CD8-positive, alpha-beta memory T cell (primary cell): ENCODE measurements at regions not wholly inside any gene's neighbourhood (a gene's known extent, or its start where the extent isn't known, plus 50 kb on each side); places are given as distances from the start of the nearest gene placed in this dataset.

ENCODE experiments used
- CTCF ChIA-PET: fragments of 350-600 bp; sonication (Branson Sonifier 250); formaldehyde crosslinking; loops from one replicate; lab custom pipeline; 2021; ENCODE audit warnings: antibody characterized with exemption; lab: Charles Lee
- POLR2A ChIA-PET: fragments of 350-600 bp; sonication (Branson Sonifier 250); formaldehyde crosslinking; loops from one replicate; lab custom pipeline; 2021; ENCODE audit warnings: antibody characterized with exemption; lab: Charles Lee
- DNase-seq, 5 donors: peaks; one replicate each; pipeline versions ENCODE4 v3.0.0 to v3.0.0-alpha.2; 2020 to 2022; ENCODE audit warnings: mixed read lengths in 1 of 5
- H3K27ac ChIP-seq: one replicate; pipeline ENCODE4 v1.7.0; 2013; ENCODE audit warnings: low read depth, mild to moderate bottlenecking, low read length, moderate library complexity
- H3K27me3 ChIP-seq: 2 replicates; pipeline ENCODE4 v1.7.0; 2013; ENCODE audit warnings: low read length, mild to moderate bottlenecking; ENCODE audit not compliant: insufficient read depth, poor library complexity, severe bottlenecking
- H3K36me3 ChIP-seq: 2 replicates; pipeline ENCODE4 v1.7.0; 2013; ENCODE audit warnings: mild to moderate bottlenecking, low read length, moderate library complexity; ENCODE audit not compliant: insufficient read depth
- H3K4me1 ChIP-seq: 2 replicates; pipeline ENCODE4 v1.7.0; 2013; ENCODE audit warnings: mild to moderate bottlenecking, low read length, moderate library complexity; ENCODE audit not compliant: insufficient read depth
- H3K4me3 ChIP-seq: 2 replicates; pipeline ENCODE4 v1.7.0; 2013; ENCODE audit warnings: mild to moderate bottlenecking, low read length
- H3K9me3 ChIP-seq: 2 replicates; pipeline ENCODE4 v1.7.0; 2013; ENCODE audit warnings: mild to moderate bottlenecking, low read length
- H3K27ac Mint-ChIP-seq, 8 donors: one replicate each; pipeline ENCODE4 v1.8.0; 2020 to 2021; ENCODE audit warnings: mixed read lengths in 8 of 8, mild to moderate bottlenecking in 6 of 8, inconsistent platforms in 3 of 8, moderate library complexity in 3 of 8
- H3K27me3 Mint-ChIP-seq, 2 donors: one replicate each; pipeline ENCODE4 v1.8.0; 2020 to 2021; ENCODE audit warnings: mixed read lengths in 2 of 2, mild to moderate bottlenecking in 1 of 2, moderate library complexity in 1 of 2
- H3K36me3 Mint-ChIP-seq, 3 donors: one replicate each; pipeline ENCODE4 v1.8.0; 2020 to 2021; ENCODE audit warnings: mixed read lengths in 3 of 3, inconsistent platforms in 1 of 3, mild to moderate bottlenecking in 1 of 3
- H3K4me1 Mint-ChIP-seq, 3 donors: one replicate each; pipeline ENCODE4 v1.8.0; 2020 to 2021; ENCODE audit warnings: mixed read lengths in 3 of 3, inconsistent platforms in 1 of 3, mild to moderate bottlenecking in 1 of 3
- H3K4me3 Mint-ChIP-seq, 7 donors: one replicate each; pipeline ENCODE4 v1.8.0; 2020 to 2021; ENCODE audit warnings: mixed read lengths in 7 of 7, mild to moderate bottlenecking in 6 of 7, moderate library complexity in 4 of 7, inconsistent platforms in 2 of 7
- H3K9me3 Mint-ChIP-seq, 5 donors: one replicate each; pipeline ENCODE4 v1.8.0; 2020 to 2022; ENCODE audit warnings: mixed read lengths in 5 of 5, mild to moderate bottlenecking in 3 of 5, moderate library complexity in 2 of 5, inconsistent platforms in 1 of 5

DNA sequence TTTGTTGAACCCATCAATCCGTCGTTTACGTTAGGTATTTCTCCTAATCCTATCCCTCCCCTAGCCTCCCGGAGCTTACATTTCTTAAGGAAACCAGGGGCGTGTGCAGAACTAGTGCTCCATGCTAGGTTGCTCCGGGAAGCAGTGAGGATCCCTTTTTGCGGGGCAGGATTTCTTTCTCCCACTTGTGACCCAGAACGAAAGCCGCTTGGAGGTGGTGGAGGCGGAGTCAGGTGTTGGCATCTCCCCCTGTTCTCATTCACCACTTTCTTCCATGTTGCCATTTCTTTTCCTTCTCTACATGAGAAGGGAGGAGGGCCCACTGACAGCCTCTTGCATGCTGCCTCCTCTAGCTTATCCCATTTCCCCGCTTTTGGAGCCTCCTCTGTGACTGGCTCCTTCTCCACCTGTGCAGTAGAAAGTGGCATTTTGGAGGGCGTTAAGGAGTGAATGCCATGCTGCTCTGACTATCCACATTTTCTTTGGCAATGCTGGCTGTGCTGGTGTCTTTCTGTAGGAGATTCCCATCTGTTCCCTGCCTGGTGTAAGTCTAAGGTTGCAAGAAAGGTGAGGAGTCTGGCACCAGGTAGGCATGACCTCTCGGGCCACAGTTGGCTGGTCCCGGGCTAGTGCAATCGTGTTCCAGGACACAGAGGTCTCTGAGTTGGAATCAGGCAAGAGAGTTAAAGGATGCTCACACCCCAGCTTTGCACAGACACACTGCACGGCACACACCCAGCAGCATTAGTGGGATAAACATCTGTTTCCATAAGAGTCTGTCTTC lies 89.5 kb downstream of the ACKR3 start:
- no peak overlapping the region for H3K4me3 ChIP-seq
- POLR2A ChIA-PET, result no interaction called here
- Mint-ChIP-seq H3K9me3 (no peaks in the 10 kb centered on the region), H3K4me3 (no peak overlapping the region), H3K36me3 (peaks cover 0 to 1% (median 0%) of the 10 kb centered on the region in 3 donors), H3K27ac (no peak overlapping the region), H3K4me1 (no peaks in the 10 kb centered on the region), H3K27me3 (peaks cover 26 to 72% of the 10 kb centered on the region in 2 donors)
- H3K27ac ChIP-seq, result no peak overlapping the region
- peaks cover 6% of the 10 kb centered on the region for H3K27me3 ChIP-seq
- CTCF ChIA-PET, result no interaction called here
- no peaks in the 10 kb centered on the region for H3K9me3 ChIP-seq
- H3K36me3 ChIP-seq, result no peaks in the 10 kb centered on the region
- no peaks in the 10 kb centered on the region for H3K4me1 ChIP-seq
- DNase-seq, result no peak

DNA sequence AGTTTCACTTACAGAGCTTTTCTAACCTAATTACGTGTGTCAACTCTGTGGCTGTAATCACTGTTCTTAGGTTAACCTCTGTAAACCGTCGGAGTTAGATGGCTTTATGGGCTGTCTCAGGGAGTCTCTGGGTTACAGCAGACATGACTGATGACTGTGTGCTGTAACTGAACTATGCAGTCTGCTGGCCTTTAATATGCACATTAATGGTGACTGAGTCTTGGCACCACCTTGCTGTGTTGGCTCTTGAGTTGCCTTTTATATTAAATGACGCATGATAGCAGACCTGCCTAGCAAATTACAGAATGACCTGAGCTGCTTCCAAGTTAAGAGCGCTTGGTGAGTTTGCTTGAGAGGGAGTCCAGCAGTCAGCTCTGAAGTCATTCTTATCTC lies 90.1 kb downstream of the ACKR3 start:
- Mint-ChIP-seq H3K4me1 (no peaks in the 10 kb centered on the region), H3K27me3 (peaks cover 26 to 71% of the 10 kb centered on the region in 2 donors), H3K4me3 (no peak overlapping the region), H3K36me3 (peaks cover 0 to 1% (median 0%) of the 10 kb centered on the region in 3 donors), H3K9me3 (no peaks in the 10 kb centered on the region), H3K27ac (no peak overlapping the region)
- no peak overlapping the region for H3K4me3 ChIP-seq
- DNase-seq, result no peak
- peaks cover 6% of the 10 kb centered on the region for H3K27me3 ChIP-seq
- ChIA-PET POLR2A (no interaction called here), CTCF (no interaction called here)
- H3K36me3 ChIP-seq, result no peaks in the 10 kb centered on the region
- H3K27ac ChIP-seq, result no peak overlapping the region
- H3K4me1 ChIP-seq, result no peaks in the 10 kb centered on the region
- H3K9me3 ChIP-seq, result no peaks in the 10 kb centered on the region

DNA sequence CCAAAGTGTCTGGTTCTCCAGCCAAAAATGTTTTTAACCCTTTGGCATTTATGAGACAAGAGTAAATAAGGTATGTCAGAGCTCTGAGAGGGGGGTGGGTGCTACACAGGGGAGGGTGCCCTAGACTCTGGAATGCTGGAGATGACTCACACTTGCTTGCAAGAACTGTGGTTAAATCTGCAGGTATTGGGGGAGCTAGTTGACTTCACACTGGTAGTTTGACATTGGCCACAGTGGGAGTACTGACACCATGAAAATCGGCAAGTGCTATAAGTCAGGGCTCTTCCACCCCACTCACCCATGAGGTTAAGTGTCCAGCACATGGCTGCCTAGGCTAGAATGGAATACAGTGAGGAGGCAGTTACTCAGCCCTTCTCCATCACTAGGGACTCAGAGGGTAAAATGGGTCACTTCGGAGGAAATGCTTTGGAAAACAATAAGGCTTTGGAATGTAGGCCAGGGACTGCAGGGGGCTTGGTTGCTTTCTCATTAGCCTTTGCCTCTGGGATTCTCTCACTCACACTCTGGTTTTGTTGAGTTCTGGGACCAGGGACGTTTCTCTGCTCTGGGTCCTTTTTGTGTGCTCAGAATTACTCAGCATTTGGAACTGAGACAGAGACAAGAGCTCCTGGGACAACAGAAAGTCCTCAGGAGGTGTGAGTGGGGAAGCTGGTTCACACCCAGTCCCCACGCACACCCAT lies 91.6 kb downstream of the ACKR3 start:
- H3K36me3 ChIP-seq, result no peaks in the 10 kb centered on the region
- ChIA-PET POLR2A (no interaction called here), CTCF (no interaction called here)
- no peak for DNase-seq
- H3K27me3 ChIP-seq, result peaks cover 4% of the 10 kb centered on the region
- Mint-ChIP-seq H3K9me3 (peaks cover 0 to 3% (median 0%) of the 10 kb centered on the region in 5 donors), H3K27me3 (peaks cover 21 to 73% of the 10 kb centered on the region in 2 donors), H3K27ac (no peak overlapping the region), H3K36me3 (peaks cover 0 to 1% (median 0%) of the 10 kb centered on the region in 3 donors), H3K4me1 (no peaks in the 10 kb centered on the region), H3K4me3 (no peak overlapping the region)
- H3K27ac ChIP-seq, result no peak overlapping the region
- H3K4me1 ChIP-seq, result no peaks in the 10 kb centered on the region
- no peaks in the 10 kb centered on the region for H3K9me3 ChIP-seq
- no peak overlapping the region for H3K4me3 ChIP-seq

DNA sequence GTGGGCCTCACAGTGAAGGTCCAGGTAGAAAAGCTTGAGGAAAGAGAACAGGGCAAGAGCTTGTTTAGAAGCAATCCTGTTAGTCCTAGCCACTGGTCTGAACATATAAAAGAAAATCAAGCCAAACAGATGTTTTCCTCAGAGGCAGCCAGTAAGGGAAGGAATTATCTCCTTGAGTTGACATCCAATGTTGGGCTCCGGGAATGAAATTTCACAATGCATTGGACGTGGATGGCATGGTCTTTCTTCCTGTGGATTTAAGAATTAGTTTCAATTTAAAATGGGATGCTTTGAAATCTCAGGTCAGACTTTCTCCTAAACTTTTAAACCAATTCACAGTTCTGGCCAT lies 92.1 kb downstream of the ACKR3 start:
- H3K27ac Mint-ChIP-seq, result no peak overlapping the region
- H3K4me1 ChIP-seq, result no peaks in the 10 kb centered on the region
- no peaks in the 10 kb centered on the region for H3K36me3 ChIP-seq
- POLR2A ChIA-PET, result no interaction called here
- peaks cover 0 to 1% (median 0%) of the 10 kb centered on the region in 3 donors for H3K36me3 Mint-ChIP-seq
- DNase-seq, result no peak
- no peaks in the 10 kb centered on the region for H3K9me3 ChIP-seq
- H3K27me3 ChIP-seq, result no peaks in the 10 kb centered on the region
- H3K4me3 Mint-ChIP-seq, result no peak overlapping the region
- H3K4me3 ChIP-seq, result no peak overlapping the region
- H3K27ac ChIP-seq, result no peak overlapping the region
- peaks cover 0 to 6% (median 0%) of the 10 kb centered on the region in 5 donors for H3K9me3 Mint-ChIP-seq
- peaks cover 20 to 76% of the 10 kb centered on the region in 2 donors for H3K27me3 Mint-ChIP-seq
- H3K4me1 Mint-ChIP-seq, result no peaks in the 10 kb centered on the region
- CTCF ChIA-PET, result no interaction called here

DNA sequence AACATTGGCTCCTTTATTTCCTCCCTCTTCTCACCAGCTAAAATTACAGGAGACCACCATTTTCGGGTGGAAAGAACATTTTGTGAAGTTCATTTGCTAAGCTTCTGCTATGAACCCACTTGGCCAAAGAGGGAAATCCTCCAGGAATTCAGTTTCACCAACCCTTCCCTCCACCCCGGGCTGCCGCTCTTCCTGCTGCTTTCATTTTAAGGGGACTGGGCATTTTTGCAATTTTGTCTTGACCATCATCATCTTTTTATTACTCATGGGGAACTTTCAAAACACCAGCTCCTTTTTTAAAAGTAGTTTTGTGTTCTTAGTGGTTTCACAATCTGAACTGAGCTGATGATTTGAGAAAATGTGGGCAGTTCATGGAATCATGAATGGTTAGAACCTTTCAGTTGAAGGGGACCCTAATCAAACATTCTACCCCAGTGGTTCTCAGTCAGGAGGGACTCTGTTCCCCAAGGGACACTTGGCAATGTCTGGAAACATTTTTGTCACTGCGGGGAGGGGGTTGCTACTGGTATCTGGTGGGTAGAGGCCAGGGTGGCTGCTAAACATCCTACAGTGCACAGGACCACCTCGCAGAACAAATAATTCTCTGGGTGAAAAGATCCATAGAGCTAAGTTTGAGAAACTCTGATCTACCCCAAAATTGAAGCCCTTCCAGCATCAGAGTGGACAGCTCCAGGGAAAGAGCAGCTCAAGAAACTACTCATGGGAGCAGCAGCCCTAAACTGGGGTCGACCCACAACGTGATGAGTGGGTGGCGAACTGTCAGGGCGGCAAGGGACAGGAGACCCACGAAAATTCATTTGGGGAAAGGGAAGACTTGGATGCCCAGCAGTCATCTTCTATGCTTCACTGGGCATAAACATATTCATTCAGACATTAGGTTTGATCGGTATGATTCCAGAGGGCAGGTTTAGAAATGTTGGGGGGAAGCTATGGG lies 92.9 kb downstream of the ACKR3 start:
- CTCF ChIA-PET, result no interaction called here
- H3K36me3 Mint-ChIP-seq, result peaks cover 0 to 1% (median 0%) of the 10 kb centered on the region in 3 donors

DNA sequence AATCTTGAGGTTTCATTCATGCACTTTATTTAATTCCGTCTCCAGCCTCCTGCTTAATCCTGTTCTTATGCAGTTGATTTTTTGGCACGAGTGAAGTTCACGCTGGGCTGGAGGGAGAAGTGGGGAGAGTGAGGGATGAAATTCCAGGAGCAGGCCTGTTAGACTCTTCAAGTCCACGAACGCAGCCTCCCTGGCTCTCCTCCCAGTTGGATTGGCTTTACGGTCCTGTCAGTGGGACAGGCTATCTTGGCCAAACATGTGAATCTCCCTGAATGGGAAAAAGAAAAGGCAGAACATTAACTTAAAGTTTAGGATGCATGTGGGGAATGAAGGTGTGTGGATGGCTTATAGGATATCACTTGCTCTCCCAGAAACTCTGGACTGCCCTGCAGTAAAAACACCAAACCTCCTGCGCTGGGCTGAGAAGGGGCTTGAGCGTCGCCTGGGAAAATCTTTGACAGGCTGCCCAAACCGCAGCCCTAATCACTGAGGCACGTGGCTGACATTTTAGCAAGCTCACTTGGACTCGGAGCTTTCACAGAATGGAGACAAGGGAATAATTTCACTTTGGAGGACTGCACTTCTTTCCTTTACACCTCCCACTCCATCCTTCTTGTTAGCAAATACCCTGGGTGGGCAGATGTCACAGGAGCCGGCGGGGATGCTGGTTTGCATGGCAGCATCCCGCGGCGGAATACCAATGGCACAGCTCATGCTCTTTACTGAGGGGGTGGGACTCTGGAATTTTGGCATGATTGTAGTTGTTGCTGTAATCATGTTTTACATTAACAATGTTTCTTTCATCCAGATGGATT lies 93.9 kb downstream of the ACKR3 start:
- H3K36me3 ChIP-seq, result no peaks in the 10 kb centered on the region
- Mint-ChIP-seq H3K9me3 (peaks cover 0 to 6% (median 0%) of the 10 kb centered on the region in 5 donors), H3K4me1 (no peaks in the 10 kb centered on the region), H3K36me3 (peaks cover 0 to 1% (median 0%) of the 10 kb centered on the region in 3 donors), H3K4me3 (no peak overlapping the region), H3K27me3 (peaks cover 16 to 59% of the 10 kb centered on the region in 2 donors), H3K27ac (no peak overlapping the region)
- H3K4me1 ChIP-seq, result no peaks in the 10 kb centered on the region
- CTCF ChIA-PET, result no interaction called here
- no peak overlapping the region for H3K27ac ChIP-seq
- POLR2A ChIA-PET, result no interaction called here
- H3K27me3 ChIP-seq, result no peaks in the 10 kb centered on the region
- H3K4me3 ChIP-seq, result no peak overlapping the region
- H3K9me3 ChIP-seq, result no peaks in the 10 kb centered on the region
- DNase-seq, result no peak

More for the DNA sequence above, 92.9 kb downstream of the ACKR3 start:
- DNase-seq, result no peak
- Mint-ChIP-seq H3K27me3 (peaks cover 16 to 69% of the 10 kb centered on the region in 2 donors), H3K4me1 (no peaks in the 10 kb centered on the region), H3K27ac (no peak overlapping the region), H3K9me3 (peaks cover 0 to 6% (median 0%) of the 10 kb centered on the region in 5 donors), H3K4me3 (no peak overlapping the region)
- H3K36me3 ChIP-seq, result no peaks in the 10 kb centered on the region
- H3K9me3 ChIP-seq, result no peaks in the 10 kb centered on the region
- H3K27ac ChIP-seq, result no peak overlapping the region
- POLR2A ChIA-PET, result no interaction called here
- H3K27me3 ChIP-seq, result no peaks in the 10 kb centered on the region
- no peak overlapping the region for H3K4me3 ChIP-seq
- no peaks in the 10 kb centered on the region for H3K4me1 ChIP-seq

DNA sequence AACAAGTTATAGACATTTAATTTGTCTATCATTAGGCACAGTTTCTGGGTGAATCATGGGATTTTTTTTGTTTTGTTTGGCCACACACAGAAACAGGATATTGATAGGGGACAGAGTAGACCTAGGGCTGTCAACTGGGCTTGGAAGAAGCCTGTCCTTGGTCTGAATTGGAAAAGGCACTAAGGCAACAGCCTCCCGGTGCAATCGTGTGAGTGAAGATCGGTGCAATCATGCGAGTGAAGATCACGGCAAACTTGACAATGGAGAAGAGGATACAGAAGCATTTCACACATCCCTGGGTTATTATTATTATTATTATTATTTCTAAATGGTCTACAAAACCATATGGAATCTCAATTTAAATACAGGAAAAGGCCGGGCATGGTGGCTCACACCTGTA lies 94.5 kb downstream of the ACKR3 start:
- no peak overlapping the region for H3K27ac ChIP-seq
- POLR2A ChIA-PET, result no interaction called here
- no peaks in the 10 kb centered on the region for H3K9me3 ChIP-seq
- Mint-ChIP-seq H3K27me3 (peaks cover 16 to 54% of the 10 kb centered on the region in 2 donors), H3K36me3 (peaks cover 0 to 1% (median 0%) of the 10 kb centered on the region in 3 donors), H3K27ac (peak overlapping the region in 1 of 8 donors; percentile 29), H3K4me1 (no peaks in the 10 kb centered on the region), H3K4me3 (no peak overlapping the region), H3K9me3 (peaks cover 0 to 6% (median 0%) of the 10 kb centered on the region in 5 donors)
- H3K27me3 ChIP-seq, result no peaks in the 10 kb centered on the region
- no peaks in the 10 kb centered on the region for H3K36me3 ChIP-seq
- no peak overlapping the region for H3K4me3 ChIP-seq
- no peaks in the 10 kb centered on the region for H3K4me1 ChIP-seq
- DNase-seq, result no peak
- CTCF ChIA-PET, result no interaction called here
